ENCODE measurements at regions not wholly inside any gene's neighbourhood (a gene's known extent, or its start where the extent isn't known, plus 50 kb on each side); places are given as distances from the start of the nearest gene placed in this dataset.

DNA sequence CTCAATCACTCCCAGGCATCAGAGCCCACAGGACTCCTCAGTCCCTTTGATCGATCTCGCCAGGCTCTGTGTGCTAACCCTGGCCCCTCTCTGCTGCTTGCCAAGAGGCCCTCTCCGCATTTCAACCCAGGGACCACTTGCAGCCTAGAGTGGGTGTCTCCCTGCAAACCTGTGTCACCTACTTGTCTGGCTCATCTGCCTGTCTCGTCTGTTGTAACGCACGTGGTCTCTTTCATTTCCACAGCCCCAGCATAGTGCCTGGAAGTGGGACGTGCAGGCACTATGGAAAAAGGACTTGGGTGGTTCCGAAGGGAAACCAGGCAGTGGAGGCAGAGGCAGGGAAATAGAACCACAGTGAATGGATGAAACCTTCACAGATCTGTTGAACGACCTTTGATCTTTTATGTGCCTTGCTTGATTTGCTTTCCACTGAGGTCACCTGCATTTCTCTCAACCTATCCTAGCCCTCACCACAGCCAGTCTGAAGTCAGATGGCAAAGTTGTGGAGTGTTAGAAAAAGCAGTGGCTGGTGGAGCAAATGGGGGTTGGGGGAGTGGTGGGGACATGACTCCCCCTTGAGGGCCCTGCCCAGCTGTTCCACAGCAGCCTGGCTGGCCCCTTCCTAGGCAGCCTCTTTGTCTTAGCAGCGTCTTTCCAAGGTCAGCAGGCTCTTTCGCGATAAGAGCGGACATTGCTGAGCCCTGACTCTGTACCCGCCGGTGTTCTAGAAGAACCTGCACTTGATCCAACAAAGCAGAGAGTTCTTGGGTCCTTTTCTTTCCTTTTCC lies 55.8 kb upstream of the TAGAP start:
- TF ChIP-seq, protein P1, sequence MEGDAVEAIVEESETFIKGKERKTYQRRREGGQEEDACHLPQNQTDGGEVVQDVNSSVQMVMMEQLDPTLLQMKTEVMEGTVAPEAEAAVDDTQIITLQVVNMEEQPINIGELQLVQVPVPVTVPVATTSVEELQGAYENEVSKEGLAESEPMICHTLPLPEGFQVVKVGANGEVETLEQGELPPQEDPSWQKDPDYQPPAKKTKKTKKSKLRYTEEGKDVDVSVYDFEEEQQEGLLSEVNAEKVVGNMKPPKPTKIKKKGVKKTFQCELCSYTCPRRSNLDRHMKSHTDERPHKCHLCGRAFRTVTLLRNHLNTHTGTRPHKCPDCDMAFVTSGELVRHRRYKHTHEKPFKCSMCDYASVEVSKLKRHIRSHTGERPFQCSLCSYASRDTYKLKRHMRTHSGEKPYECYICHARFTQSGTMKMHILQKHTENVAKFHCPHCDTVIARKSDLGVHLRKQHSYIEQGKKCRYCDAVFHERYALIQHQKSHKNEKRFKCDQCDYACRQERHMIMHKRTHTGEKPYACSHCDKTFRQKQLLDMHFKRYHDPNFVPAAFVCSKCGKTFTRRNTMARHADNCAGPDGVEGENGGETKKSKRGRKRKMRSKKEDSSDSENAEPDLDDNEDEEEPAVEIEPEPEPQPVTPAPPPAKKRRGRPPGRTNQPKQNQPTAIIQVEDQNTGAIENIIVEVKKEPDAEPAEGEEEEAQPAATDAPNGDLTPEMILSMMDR (optimal IDR thresholded peaks at IDR 0.05 in 1 of 3, IDR thresholded peaks at IDR 0.05 in 1 of 3, conservative IDR thresholded peaks at IDR 0.05 in 1 of 3; ENCODE audit: extremely low read depth in 1 of 3, insufficient read depth in 2 of 3, low read length in 3 of 3), result no peak
- no peak for TF ChIP-seq EZH2 (IDR thresholded peaks at IDR 0.05; ENCODE audit: low read length)

All from keratinocyte (primary cell).